ENCODE measurements at regions not wholly inside any gene's neighbourhood (a gene's known extent, or its start where the extent isn't known, plus 50 kb on each side); places are given as distances from the start of the nearest gene placed in this dataset.

- TF ChIP-seq YY1 (IDR thresholded peaks at IDR 0.05; ENCODE audit: insufficient read depth, insufficient read length) (no peak), ZNF274 (IDR thresholded peaks at IDR 0.05; ENCODE audit: low read depth, low read length) (no peak)
Measured at GRCh38 chr12:115297445-115297844, 613.5 kb upstream of the TBX3 start.

Measured in NT2/D1 (cell line).